H1 (cell line): ENCODE measurements at regions not wholly inside any gene's neighbourhood (a gene's known extent, or its start where the extent isn't known, plus 50 kb on each side); places are given as distances from the start of the nearest gene placed in this dataset.

ENCODE experiments used
- CTCF ChIP-seq, 3 experiments: IDR thresholded peaks; 1 replicate in 2 of 3; 2 replicates in 1 of 3; pipeline versions ENCODE4 v1.5.1 to v1.6.1; 2011; ENCODE audit warnings: low read length in 3 of 3, mild to moderate bottlenecking in 3 of 3, inconsistent platforms in 2 of 3, low read depth in 1 of 3, moderate library complexity in 1 of 3; ENCODE audit not compliant: insufficient read depth in 1 of 3; ENCODE audit errors: control extremely low read depth in 1 of 3
- POLR2AphosphoS5 ChIP-seq: IDR thresholded peaks from 2 replicates; pipeline ENCODE4 v1.6.1; 2011; ENCODE audit warnings: low read depth, low read length

- TF ChIP-seq POLR2AphosphoS5: no peak
- no peak for TF ChIP-seq CTCF (IDR thresholded peaks at IDR 0.05; ENCODE audit: control extremely low read depth in 1 of 3, insufficient read depth in 1 of 3, low read depth in 1 of 3, low read length in 3 of 3)
These were observed 146.4 kb downstream of the CPEB2 start for GRCh38 chr4:15148691-15149090.
